IMR-90 (cell line): ENCODE measurements at regions not wholly inside any gene's neighbourhood (a gene's known extent, or its start where the extent isn't known, plus 50 kb on each side); places are given as distances from the start of the nearest gene placed in this dataset.

Experiments
- ATAC-seq: fragments of 200-7000 bp; cut with Tn5 transposase; 2 replicates; pipeline ENCODE4 v1.9.1; 2020; ENCODE audit warnings: low read depth, mild to moderate bottlenecking, moderate library complexity
- BruUV-seq: library from RNA; stranded (reverse); fragments of 400-500 nt; replicated peaks from 2 replicates; lab custom pipeline; 2021; lab: Mats Ljungman, UMichigan
- CTCF ChIA-PET: fragments of 300-600 bp; formaldehyde crosslinking; extraction: SDS; loops from one replicate; lab custom pipeline; 2021; ENCODE audit warnings: antibody characterized with exemption; lab: Yijun Ruan, JAX
- POLR2A ChIA-PET: fragments of 300-600 bp; sonication (Branson Sonifier 250); formaldehyde crosslinking; loops from one replicate; lab custom pipeline; 2022; ENCODE audit warnings: antibody characterized with exemption; ENCODE audit not compliant: unreplicated experiment; lab: Charles Lee
- DNase-seq: peaks from one replicate; pipeline ENCODE4 v3.0.0; 2013
- H2AFZ ChIP-seq: replicated peaks from 2 replicates; pipeline ENCODE3; 2013; ENCODE audit warnings: low read length, mild to moderate bottlenecking; ENCODE audit not compliant: poor library complexity
- H2AK5ac ChIP-seq: 2 replicates; pipeline ENCODE4 v1.6.1; 2013; ENCODE audit warnings: low read depth, low read length, inconsistent platforms
- H2AK9ac ChIP-seq: replicated peaks from 2 replicates; pipeline ENCODE3; 2013; ENCODE audit warnings: mild to moderate bottlenecking, low read depth, low read length, moderate library complexity; ENCODE audit not compliant: poor library complexity
- H2BK120ac ChIP-seq: 2 replicates; pipeline ENCODE4 v1.6.1; 2013; ENCODE audit warnings: low read depth, low read length, inconsistent platforms
- H2BK15ac ChIP-seq: 3 replicates; pipeline ENCODE4 v1.6.1; 2013; ENCODE audit warnings: low read depth, low read length, inconsistent platforms
- H2BK20ac ChIP-seq: 2 replicates; pipeline ENCODE4 v1.6.1; 2013; ENCODE audit warnings: low read depth, mild to moderate bottlenecking, inconsistent platforms, low read length, moderate library complexity
- H2BK5ac ChIP-seq: 2 replicates; pipeline ENCODE4 v1.6.1; 2013; ENCODE audit warnings: mild to moderate bottlenecking, low read depth, low read length, inconsistent platforms; ENCODE audit not compliant: poor library complexity, severe bottlenecking
- H3K14ac ChIP-seq: replicated peaks from 2 replicates; pipeline ENCODE4 v1.6.1; 2013; ENCODE audit warnings: low read depth, low read length, inconsistent platforms
- H3K18ac ChIP-seq: 2 replicates; pipeline ENCODE4 v1.6.1; 2013; ENCODE audit warnings: low read depth, low read length, control low read depth
- H3K23ac ChIP-seq: 2 replicates; pipeline ENCODE4 v1.6.1; 2013; ENCODE audit warnings: low read depth, low read length, inconsistent platforms
- H3K27ac ChIP-seq: 2 replicates; pipeline ENCODE4 v1.5.1; 2013; ENCODE audit warnings: mild to moderate bottlenecking, control low read depth, low read length; ENCODE audit not compliant: insufficient read depth
- H3K27me3 ChIP-seq: 2 replicates; pipeline ENCODE4 v1.6.1; 2013; ENCODE audit warnings: low read length; ENCODE audit not compliant: control insufficient read depth, insufficient read depth
- H3K36me3 ChIP-seq: 2 replicates; pipeline ENCODE4 v1.6.1; 2013; ENCODE audit warnings: low read length, mixed read lengths; ENCODE audit not compliant: control insufficient read depth, insufficient read depth
- H3K4ac ChIP-seq: 2 replicates; pipeline ENCODE4 v1.6.1; 2013; ENCODE audit warnings: low read depth, low read length, inconsistent platforms
- H3K4me1 ChIP-seq: 2 replicates; pipeline ENCODE4 v1.6.1; 2013; ENCODE audit warnings: low read length, mixed read lengths; ENCODE audit not compliant: control insufficient read depth, insufficient read depth
- H3K4me2 ChIP-seq: 2 replicates; pipeline ENCODE4 v1.6.1; 2013; ENCODE audit warnings: low read depth, mild to moderate bottlenecking, control low read depth, low read length, moderate library complexity
- H3K4me3 ChIP-seq: 2 replicates; pipeline ENCODE4 v1.5.1; 2013; ENCODE audit warnings: low read depth, mild to moderate bottlenecking, control low read depth, low read length, moderate library complexity; ENCODE audit not compliant: insufficient read depth
- H3K56ac ChIP-seq: 2 replicates; pipeline ENCODE4 v1.6.1; 2013; ENCODE audit warnings: low read length, inconsistent platforms; ENCODE audit not compliant: insufficient read depth; ENCODE audit errors: extremely low read depth
- H3K79me1 ChIP-seq, 2 experiments: 2 replicates each; pipeline ENCODE4 v1.6.1; 2013; ENCODE audit warnings: low read length in 2 of 2, inconsistent platforms in 1 of 2, low read depth in 1 of 2
- H3K9ac ChIP-seq: 2 replicates; pipeline ENCODE4 v1.6.1; 2013; ENCODE audit warnings: low read depth, low read length, control low read depth
- H3K9me1 ChIP-seq: 2 replicates; pipeline ENCODE4 v1.6.1; 2013; ENCODE audit warnings: low read length, inconsistent platforms; ENCODE audit not compliant: insufficient read depth
- H3K9me3 ChIP-seq: 2 replicates; pipeline ENCODE4 v1.6.1; 2013; ENCODE audit warnings: low read length; ENCODE audit not compliant: control insufficient read depth, insufficient read depth
- H4K20me1 ChIP-seq: 2 replicates; pipeline ENCODE4 v1.6.1; 2013; ENCODE audit warnings: low read length, inconsistent platforms; ENCODE audit not compliant: insufficient read depth
- H4K5ac ChIP-seq: 2 replicates; pipeline ENCODE4 v1.6.1; 2013; ENCODE audit warnings: mild to moderate bottlenecking, low read depth, low read length, control low read depth
- H4K8ac ChIP-seq, 2 experiments: 2 replicates each; pipeline ENCODE4 v1.6.1; 2013; ENCODE audit warnings: low read depth in 2 of 2, low read length in 2 of 2, control low read depth in 1 of 2, inconsistent platforms in 1 of 2
- H4K91ac ChIP-seq: 2 replicates; pipeline ENCODE4 v1.6.1; 2013; ENCODE audit warnings: low read depth, low read length, inconsistent platforms; ENCODE audit not compliant: insufficient read depth
- BHLHE40 ChIP-seq: fragments of 150-350 bp; IDR thresholded peaks from 2 replicates; pipeline ENCODE4 v1.6.1; 2016; ENCODE audit warnings: mild to moderate bottlenecking, low read depth, low read length
- CEBPB ChIP-seq: IDR thresholded peaks from 2 replicates; pipeline ENCODE4 v1.6.1; 2012; ENCODE audit warnings: low read depth, low read length, improper control_type of control experiment
- CHD1 ChIP-seq: IDR thresholded peaks from 2 replicates; pipeline ENCODE4 v1.6.1; 2012; ENCODE audit warnings: low read depth, low read length, improper control_type of control experiment
- FOS ChIP-seq: fragments of 150-350 bp; IDR thresholded peaks from 2 replicates; pipeline ENCODE4 v1.6.1; 2016; ENCODE audit warnings: low read depth, low read length
- MAZ ChIP-seq: IDR thresholded peaks from 2 replicates; pipeline ENCODE4 v1.6.1; 2012; ENCODE audit warnings: low read depth, mild to moderate bottlenecking, low read length, improper control_type of control experiment, moderate library complexity, borderline replicate concordance
- MXI1 ChIP-seq: IDR thresholded peaks from 2 replicates; pipeline ENCODE4 v1.6.1; 2012; ENCODE audit warnings: low read depth, mild to moderate bottlenecking, low read length, moderate library complexity, borderline replicate concordance
- POLR2A ChIP-seq: IDR thresholded peaks from 2 replicates; pipeline ENCODE4 v1.6.1; 2012; ENCODE audit warnings: mild to moderate bottlenecking, low read depth, low read length
- RAD21 ChIP-seq: IDR thresholded peaks from 2 replicates; pipeline ENCODE4 v1.6.1; 2012; ENCODE audit warnings: low read length, improper control_type of control experiment
- RFX5 ChIP-seq: IDR thresholded peaks from 2 replicates; pipeline ENCODE4 v1.8.0; 2012; ENCODE audit warnings: low read depth, mild to moderate bottlenecking, low read length, moderate library complexity
- SMC3 ChIP-seq: fragments of 150-350 bp; IDR thresholded peaks from 2 replicates; pipeline ENCODE4 v1.6.1; 2016; ENCODE audit warnings: low read depth, mild to moderate bottlenecking, antibody characterized with exemption, low read length, moderate library complexity
- USF2 ChIP-seq: fragments of 150-350 bp; IDR thresholded peaks from 2 replicates; pipeline ENCODE4 v1.6.1; 2017; ENCODE audit warnings: mild to moderate bottlenecking, antibody characterized with exemption, low read length, low read depth
- WGBS, 2 experiments: methylation state at CpG; one replicate each; pipeline versions ENCODE4 v1.1.5 to v1.1.7; 2013; ENCODE audit warnings: missing lambda C conversion rate in 2 of 2; ENCODE audit not compliant: insufficient read length in 1 of 2; ENCODE audit errors: extremely low coverage in 2 of 2; 5-methylcytosine and 5-hydroxymethylcytosine counted together
- dilution Hi-C: fragments of 300-500 bp; cut with HindIII; formaldehyde crosslinking; loops from one replicate; pipeline ENCODE4 v1.14.3; 2018; ENCODE audit warnings: low sequenced_read_pairs; ENCODE audit not compliant: unreplicated experiment
- in situ Hi-C: fragments of 300-500 bp; cut with MboI; formaldehyde crosslinking; loops from 3 replicates; pipeline ENCODE4 v1.14.3; 2019; ENCODE audit warnings: low sequenced_read_pairs, inconsistent platforms, mixed read lengths
- intact Hi-C: fragments of 100-400 bp; cut with micrococcal nuclease; formaldehyde crosslinking; loops from 2 replicates; pipeline ENCODE4 v1.10.0; 2022
- TF ChIP-seq, protein P1 (sequence below): fragments of 150-350 bp; IDR thresholded peaks from 2 replicates; pipeline ENCODE4 v1.6.1; 2016; ENCODE audit warnings: low read depth, mild to moderate bottlenecking, low read length, moderate library complexity, borderline replicate concordance
- TF ChIP-seq, protein P2 (sequence below): conservative IDR thresholded peaks from 2 replicates; pipeline ENCODE4 v1.5.1; 2012; ENCODE audit warnings: mild to moderate bottlenecking, low read depth, low read length, improper control_type of control experiment

- ChIA-PET CTCF (no interaction called here), POLR2A (no interaction called here)
- H3K4me2 ChIP-seq = no peak overlapping the region
- DNase-seq = no peak
- H3K9me3 ChIP-seq = peaks cover 8% of the 10 kb centered on the region; the same call in 1 of the 2 replicates
- no peak overlapping the region for H2BK5ac ChIP-seq
- no peak overlapping the region for H2AFZ ChIP-seq
- no peaks in the 10 kb centered on the region for H3K79me1 ChIP-seq
- H2BK20ac ChIP-seq = no peak overlapping the region
- in situ Hi-C loops (no loop called here), dilution Hi-C loops (no loop called here), intact Hi-C loops (no loop called here)
- H3K36me3 ChIP-seq = no peaks in the 10 kb centered on the region
- no peak overlapping the region for H2BK15ac ChIP-seq
- H3K4me1 ChIP-seq = no peaks in the 10 kb centered on the region
- WGBS, 2 experiments = no CpG with 5 or more reads among the region's 1 CpG
- no peak overlapping the region for H3K4me3 ChIP-seq
- no peak overlapping the region for H3K9ac ChIP-seq
- no peak overlapping the region for H3K27ac ChIP-seq
- H4K91ac ChIP-seq = no peak overlapping the region
- H3K14ac ChIP-seq = no peak overlapping the region
- no TSS peak for BruUV-seq
- no peak overlapping the region for H2AK9ac ChIP-seq
- H3K4ac ChIP-seq = no peak overlapping the region
- no peaks in the 10 kb centered on the region for H3K27me3 ChIP-seq
- H3K56ac ChIP-seq = no peak overlapping the region
- no peak overlapping the region for H4K5ac ChIP-seq
- H2AK5ac ChIP-seq = no peak overlapping the region
- no peak overlapping the region for H3K18ac ChIP-seq
- H3K9me1 ChIP-seq = no peaks in the 10 kb centered on the region
- H4K8ac ChIP-seq = no peak overlapping the region
- H3K23ac ChIP-seq = no peak overlapping the region
- no peak for TF ChIP-seq MXI1
- TF ChIP-seq, protein P1, sequence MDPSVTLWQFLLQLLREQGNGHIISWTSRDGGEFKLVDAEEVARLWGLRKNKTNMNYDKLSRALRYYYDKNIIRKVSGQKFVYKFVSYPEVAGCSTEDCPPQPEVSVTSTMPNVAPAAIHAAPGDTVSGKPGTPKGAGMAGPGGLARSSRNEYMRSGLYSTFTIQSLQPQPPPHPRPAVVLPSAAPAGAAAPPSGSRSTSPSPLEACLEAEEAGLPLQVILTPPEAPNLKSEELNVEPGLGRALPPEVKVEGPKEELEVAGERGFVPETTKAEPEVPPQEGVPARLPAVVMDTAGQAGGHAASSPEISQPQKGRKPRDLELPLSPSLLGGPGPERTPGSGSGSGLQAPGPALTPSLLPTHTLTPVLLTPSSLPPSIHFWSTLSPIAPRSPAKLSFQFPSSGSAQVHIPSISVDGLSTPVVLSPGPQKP = no peak
- TF ChIP-seq FOS = no peak
- no peak for TF ChIP-seq BHLHE40
- no peak for TF ChIP-seq USF2
- TF ChIP-seq CHD1 = no peak
- TF ChIP-seq SMC3 = no peak
- no peak for TF ChIP-seq RAD21
- no peak for TF ChIP-seq MAZ
- no peak for TF ChIP-seq POLR2A
- TF ChIP-seq, protein P2, sequence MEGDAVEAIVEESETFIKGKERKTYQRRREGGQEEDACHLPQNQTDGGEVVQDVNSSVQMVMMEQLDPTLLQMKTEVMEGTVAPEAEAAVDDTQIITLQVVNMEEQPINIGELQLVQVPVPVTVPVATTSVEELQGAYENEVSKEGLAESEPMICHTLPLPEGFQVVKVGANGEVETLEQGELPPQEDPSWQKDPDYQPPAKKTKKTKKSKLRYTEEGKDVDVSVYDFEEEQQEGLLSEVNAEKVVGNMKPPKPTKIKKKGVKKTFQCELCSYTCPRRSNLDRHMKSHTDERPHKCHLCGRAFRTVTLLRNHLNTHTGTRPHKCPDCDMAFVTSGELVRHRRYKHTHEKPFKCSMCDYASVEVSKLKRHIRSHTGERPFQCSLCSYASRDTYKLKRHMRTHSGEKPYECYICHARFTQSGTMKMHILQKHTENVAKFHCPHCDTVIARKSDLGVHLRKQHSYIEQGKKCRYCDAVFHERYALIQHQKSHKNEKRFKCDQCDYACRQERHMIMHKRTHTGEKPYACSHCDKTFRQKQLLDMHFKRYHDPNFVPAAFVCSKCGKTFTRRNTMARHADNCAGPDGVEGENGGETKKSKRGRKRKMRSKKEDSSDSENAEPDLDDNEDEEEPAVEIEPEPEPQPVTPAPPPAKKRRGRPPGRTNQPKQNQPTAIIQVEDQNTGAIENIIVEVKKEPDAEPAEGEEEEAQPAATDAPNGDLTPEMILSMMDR = no peak
- no peak for TF ChIP-seq RFX5
- TF ChIP-seq CEBPB = no peak
- no peak overlapping the region for H2BK120ac ChIP-seq
- no peak for ATAC-seq
- H4K20me1 ChIP-seq = no peaks in the 10 kb centered on the region
Measured at GRCh38 chr3:5791558-5791957, 604.1 kb downstream of the EDEM1 start.
